ENCODE measurements at regions not wholly inside any gene's neighbourhood (a gene's known extent, or its start where the extent isn't known, plus 50 kb on each side); places are given as distances from the start of the nearest gene placed in this dataset.
A peak's percentile ranks its signal among the peaks of the same experiment; 100 is the strongest.
"Not testable (repeated sequence)": the region's sequence is repeated elsewhere in the genome, so short reads cannot be mapped to it uniquely, and the experiment has no call there.

DNA sequence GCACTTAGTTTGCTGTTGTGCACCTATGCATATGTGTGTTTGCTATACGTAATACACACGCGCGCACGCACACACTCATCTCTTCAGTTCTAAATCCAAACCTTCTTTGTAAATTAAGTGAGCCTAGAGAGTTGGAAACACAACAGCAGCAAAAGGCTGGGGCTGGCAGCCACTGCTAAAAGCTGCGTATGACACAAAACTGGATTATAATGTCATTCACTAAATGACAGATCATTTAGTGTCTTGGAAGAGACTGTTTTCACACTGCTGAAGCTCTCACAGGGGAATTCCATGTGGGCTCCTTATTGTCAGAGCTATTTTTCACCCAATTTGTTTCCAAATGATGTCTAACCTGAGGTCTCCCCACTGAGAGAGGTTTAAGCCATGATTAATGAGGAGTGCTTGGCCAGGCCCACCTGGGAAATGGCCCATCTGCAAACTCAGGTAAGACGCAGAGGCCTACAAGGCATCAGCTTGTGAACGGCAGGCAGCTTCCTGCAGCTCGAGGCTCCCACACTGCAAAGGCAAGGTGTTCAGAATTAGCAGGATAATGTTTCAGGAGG lies 94.2 kb downstream of the OLIG3 start:
- no peak for DNase-seq (ENCODE audit: low spot score)

DNA sequence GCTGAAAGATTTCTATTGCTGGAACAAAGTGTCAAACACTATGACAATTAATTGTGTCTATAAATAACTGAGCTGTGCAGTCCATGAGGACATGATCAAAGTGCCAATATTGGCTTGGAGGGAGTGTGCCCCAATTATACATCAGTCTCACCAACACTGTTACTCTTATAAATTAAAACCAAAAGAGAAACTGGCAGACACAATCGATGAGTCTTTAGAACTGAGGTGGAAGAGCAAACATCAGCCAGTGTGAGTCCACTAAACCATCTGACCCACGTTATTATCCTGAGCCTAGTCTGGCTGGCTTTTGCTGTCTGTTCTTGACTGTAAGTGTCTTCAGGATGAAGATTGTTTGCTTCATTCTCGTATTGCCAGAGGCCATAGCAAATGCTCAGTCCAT lies 98.9 kb downstream of the OLIG3 start:
- DNase-seq (ENCODE audit: low spot score): no peak

DNA sequence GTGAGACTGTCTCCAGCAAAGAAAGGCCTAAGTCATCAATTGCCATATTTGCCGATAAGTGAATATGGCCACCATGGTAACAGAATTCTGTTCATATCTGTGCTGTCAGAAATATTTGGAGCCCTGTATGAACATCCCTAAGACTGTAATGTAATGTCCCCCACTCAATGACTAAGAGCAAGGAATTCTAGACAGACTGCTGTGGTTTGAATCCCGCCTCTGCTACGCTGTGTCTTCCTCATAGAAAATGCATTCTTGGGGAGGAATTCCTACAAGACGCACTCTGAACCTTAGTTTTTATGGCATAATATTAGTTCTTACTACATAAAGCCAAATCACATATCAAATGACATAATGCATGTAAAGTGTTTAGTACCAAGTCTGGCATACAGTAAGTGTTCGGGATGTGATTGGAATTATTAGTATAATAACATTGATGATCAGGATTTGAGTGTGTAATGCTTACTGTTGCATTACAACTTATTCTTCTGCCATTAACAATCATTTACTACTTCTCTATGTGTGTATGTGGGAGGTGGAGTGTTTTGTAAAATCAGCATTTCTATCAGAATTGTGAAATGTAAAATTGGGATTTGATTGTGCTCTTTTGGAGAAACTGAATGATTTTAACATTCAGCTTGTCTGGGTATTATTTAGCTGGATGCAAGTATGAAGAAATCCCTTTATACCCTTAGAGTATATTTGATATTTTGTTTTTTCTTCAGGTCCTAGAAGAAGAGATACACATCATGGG lies 103.0 kb downstream of the OLIG3 start:
- no peak for DNase-seq (ENCODE audit: low spot score)

DNA sequence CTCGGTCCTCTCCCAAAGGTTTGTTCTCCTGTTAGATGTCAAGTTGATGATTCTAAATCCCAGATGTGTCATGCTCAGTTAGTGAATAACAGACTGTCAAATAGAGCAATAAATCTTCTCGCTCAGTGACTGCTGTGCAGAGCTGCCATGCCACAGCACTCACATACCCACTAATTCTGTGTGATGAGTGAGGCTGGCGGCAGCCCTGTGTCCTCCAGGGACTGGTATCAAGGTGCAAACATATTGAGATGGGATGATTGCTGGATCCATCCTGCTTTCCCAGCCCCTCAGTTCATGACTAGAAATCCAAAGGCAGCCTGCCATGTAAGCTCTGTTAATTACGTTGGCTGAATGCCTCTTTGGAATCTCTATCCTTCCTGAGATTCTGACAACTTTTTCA lies 103.9 kb downstream of the OLIG3 start:
- no peak for DNase-seq (ENCODE audit: low spot score)

DNA sequence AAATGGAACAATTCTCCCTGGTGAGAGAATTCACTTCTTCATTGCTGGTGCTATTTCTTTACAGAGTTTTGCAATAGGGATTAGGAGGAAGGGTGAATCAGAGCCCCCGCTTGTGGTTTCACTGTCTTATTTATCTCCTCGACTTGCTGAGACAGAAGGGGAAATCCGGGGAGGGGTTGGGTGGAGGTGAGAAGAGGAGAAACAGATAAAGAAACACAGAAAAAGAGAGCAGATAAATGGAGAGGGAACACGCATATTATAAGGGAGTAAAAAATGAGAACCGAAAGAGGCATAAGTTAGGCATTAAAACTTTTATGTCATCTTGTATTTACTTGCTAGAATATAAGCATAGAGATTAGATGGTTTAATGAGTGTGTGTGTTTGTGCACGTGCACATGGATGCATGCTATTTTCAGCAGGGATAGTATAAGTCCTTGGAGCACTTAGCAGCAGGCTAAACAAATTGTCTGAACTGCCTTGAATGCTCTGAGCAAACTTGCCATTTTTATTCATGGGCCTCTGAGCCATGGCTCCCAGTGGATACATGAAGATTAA lies 105.0 kb downstream of the OLIG3 start:
- no peak for DNase-seq (ENCODE audit: low spot score)

DNA sequence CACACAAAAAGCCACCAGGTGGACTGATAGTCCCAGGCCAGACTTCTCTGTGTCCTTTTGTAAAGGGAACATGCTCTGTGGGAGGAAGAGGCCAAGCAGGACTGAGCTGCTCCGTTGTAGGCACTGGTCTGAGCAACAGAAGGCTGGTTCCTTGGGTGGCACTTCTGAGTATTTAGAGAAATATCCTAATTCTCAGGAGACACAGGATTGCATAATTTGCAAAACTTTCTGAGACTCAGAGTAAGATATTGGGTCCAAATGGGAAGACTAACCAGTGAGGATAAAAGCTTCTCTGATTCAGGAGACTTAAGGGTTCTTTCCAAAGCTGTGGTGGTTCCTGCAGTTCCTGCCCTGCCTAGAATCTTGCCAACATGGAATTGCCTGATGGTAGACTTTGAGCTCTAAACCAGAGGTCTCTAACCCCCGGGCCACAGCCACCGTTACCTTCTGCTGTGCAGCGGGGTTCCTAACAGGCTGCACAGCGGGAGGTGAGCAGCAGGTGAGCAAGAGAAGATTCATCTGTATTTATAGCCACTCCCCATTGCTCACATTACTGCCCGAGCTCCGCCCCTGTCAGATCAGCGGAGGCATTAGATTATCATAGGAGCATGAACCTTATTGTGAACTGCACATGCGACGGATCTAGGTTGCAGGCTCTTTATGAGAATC lies 107.0 kb downstream of the OLIG3 start:
- no peak for DNase-seq (ENCODE audit: low spot score)

DNA sequence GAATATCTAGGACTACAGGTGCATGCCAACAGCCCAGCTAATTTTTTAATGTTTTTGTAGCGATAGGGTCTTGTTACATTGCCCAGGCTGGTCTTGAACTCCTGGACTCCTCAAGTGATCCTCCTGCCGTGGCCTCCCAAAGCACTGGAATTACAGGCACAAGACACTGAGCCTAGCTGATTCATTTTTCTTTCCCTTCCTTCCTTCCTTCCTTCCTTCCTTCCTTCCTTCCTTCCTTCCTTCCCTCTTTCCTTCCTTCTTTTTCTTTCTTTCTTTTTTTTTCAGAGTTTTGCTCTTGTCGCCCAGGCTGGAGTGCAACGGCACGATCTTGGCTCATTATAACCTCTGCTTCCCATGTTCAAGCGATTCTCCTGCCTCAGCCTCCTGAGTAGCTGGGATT lies 110.9 kb downstream of the OLIG3 start:
- DNase-seq (ENCODE audit: low spot score): not testable (repeated sequence)

DNA sequence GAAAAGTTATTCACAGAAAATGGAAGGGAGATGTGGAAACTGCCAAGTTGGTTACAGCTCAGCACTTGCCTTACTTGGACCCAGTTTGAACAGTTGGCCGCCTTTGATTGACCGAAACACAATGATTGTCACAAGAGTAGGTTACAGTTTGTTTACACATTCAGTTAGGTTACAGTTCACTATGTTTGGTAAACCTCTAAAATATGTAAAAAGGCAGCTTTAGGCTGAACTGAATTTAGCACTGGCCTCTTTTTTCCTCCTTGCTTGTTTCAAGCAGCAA lies 116.2 kb downstream of the OLIG3 start:
- no peak for DNase-seq (ENCODE audit: low spot score)

DNA sequence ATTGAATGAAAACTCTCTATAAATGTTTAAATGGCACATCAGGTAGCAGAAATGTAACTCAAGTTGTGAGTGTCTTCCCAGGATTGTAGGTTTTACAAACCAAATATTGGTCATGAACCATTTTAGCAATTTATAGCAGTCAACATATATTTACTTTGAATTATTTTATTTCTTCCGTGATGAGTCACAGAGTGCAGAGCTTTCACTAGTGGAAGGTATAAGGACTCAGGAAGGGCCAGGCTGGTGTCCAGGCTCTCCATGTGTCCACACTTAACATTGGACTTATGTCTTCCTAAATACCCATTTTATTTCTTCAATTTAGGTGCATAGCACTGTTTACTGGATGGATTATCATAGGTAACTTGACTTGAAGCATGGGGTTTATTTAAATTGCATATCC lies 120.9 kb downstream of the OLIG3 start:
- no peak for DNase-seq (ENCODE audit: low spot score)

DNA sequence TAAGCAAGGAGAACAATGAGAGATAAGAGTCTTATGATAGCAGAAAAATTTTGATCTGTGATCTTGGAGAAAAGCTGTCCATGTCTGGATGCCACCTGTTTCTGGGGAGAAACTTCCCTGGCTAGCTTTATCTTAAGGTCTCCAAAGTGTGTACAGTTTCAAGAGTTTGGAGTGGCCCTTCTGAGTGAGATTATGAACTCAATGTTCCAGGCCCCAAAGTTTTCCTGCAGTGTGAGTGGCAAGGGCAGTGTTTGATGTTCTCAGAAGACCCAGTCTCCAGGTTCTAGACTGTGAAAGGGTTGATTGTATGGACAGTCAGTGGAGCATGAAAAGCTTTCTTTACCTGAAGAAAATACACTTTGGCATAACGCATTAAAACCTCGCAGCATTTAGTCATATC lies 121.7 kb downstream of the OLIG3 start:
- no peak for DNase-seq (ENCODE audit: low spot score)

DNA sequence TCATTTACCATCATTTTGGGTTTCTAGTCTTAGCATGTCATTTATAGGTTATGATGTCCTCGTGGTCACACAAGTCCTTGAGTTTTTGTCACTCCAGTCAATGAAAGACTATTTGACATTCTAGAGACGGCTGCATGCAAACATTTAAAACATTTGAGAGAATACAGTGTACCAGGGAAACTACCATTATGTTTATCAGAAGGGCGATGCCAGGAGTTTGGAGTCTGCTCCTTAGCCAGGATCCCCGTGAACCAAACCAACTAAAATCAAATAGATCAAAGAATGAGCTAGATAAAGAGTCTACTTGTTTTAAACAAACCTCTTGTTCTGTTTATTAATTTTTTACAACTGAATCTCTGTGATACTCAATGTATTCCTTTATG lies 122.6 kb downstream of the OLIG3 start:
- DNase-seq (ENCODE audit: low spot score): no peak

DNA sequence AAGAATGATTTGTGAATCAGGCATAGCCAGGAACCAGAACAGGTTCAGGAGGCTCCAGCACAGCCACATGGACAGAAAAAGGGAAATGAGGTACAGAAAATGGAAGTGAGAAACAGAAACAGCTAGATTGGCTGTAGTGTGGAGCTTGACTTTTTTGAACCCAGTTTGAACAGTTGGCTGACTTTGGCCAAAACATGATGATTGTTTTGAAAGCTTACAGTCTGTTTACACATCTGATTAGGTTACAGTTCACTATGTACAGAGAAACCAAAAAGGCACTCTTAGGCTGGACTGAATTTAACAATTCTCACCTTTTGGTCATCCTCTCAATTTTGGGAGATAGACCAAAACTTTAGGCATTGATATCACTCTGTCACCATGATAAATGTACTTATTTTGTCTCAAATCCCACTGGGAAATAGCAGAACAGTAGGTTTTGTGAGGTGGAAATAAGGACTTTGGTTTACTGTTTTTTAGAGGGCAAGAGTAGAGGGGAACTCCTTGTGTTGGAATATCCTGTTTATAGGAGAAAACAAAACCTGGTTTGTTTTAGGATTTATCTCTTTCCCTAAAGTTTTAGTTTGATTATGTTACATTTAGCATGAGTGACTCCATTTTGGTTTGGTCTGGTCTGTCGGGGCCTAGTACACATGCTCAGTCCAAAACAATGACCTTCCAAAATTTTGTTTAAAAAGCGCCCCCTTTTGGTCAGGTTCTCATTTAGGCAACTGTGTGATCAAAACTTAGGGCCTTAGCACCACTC lies 123.1 kb downstream of the OLIG3 start:
- no peak for DNase-seq (ENCODE audit: low spot score)

DNA sequence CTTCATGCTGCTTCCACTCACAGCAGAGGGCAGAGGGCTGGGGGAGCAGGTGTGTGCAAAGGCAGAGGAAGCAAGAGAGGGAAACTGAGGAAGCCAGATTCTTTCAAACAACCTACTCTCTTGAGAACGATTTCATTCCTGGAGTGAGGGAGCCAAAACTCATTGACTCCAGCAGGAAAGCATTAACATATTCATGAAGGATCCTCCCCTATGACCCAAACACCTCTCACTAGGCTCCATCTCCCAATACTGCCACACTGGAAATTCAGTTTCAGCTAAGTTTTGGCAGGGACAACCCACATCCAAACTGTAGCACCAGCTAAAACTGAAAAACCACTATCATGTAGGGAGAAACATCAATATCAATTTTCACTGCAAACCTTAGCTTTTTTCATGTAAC lies 125.1 kb downstream of the OLIG3 start:
- no peak for DNase-seq (ENCODE audit: low spot score)

DNA sequence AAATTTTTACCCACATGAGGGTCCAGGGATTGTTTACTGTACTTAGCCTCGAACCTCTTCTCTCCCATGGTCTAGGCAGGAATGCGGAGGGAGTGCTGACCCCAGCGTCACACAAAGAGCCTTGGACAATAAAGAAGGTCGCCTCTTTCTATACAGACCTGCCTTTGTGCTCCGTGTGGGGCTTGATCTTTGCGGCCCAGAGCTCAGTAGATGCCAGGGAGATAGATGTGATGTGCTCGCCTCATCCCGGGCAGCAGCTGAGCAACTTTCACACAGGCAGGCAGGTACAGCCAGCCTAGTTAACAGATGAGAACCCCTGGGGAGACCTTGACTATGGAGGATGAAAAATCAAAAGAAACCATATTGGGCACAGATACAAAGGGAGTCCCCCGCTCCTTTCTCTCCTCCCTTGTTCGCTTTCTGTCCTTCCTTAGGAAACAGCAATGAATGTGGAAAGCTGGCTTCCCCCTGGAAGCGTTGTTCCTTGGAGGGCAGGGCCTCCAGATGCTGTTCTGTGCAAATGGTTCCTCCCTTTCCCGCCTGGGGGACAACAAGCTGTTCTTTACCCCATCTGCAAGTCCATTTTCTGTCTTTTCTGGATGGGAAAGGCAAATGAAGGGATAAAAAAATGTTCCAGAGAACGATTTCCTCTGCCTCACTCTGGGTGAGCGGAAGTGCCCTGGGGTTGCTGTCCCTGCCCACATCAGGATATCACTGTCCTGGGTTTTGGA lies 128.3 kb downstream of the OLIG3 start:
- no peak for DNase-seq (ENCODE audit: low spot score)

DNA sequence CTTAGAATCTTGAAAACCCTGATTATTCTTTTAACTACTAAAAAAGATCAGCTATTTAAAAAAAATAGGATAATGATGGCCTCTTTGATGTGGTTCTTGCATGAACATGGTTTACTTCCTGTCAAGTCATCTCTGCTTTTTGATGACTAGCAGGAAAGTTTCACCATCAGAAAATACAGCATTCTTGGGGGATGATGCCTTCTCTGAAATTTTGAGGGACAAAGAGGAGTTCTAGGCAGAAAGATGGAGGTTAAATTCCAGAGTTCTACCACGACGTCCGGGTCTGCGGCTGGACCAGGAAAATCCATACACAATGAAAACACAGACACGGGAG lies 130.4 kb downstream of the OLIG3 start:
- no peak for DNase-seq (ENCODE audit: low spot score)

DNA sequence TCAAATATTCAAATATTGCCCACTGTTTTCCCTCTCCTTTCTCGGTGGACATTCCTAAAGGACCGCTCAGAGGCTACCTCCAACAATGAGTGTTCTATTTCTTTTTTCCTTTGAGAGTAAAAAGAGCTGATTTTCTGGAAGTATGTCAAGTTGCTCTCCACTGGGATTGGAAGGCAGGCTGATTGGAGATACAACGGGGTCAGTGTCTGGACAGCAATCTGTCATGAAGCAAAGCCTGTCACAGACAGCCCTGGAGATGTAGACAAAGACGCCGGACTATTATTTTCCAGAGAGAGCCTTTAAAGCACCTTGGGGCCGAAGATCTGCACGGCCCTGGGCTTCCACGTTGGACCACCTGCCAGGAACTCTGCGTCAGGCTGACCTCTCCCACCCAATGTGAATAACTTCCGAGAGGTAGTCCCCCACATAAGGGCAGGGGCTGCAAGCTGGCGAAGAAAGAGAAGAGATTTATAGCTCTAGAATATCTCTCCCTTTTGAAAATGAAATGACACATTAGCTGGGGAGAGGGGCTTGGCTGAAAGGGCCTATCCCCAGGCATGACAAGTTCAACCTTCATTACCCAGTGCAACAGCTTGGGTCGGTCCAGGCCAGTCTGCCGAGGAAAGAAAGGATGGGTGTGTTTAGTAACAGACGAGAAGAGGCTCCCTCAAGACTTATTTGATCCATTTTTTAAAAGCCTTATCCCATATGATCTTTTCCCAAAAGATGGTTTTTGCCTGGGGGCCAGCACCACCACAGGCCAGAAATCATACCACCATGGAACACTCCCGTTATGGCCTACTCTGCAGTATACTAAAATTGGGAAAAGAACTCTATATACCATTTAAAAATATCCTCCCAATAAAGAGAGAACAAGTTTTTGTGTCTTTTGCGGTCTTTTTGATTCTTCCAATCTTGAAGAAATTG lies 131.1 kb downstream of the OLIG3 start:
- DNase-seq (ENCODE audit: low spot score): no peak

DNA sequence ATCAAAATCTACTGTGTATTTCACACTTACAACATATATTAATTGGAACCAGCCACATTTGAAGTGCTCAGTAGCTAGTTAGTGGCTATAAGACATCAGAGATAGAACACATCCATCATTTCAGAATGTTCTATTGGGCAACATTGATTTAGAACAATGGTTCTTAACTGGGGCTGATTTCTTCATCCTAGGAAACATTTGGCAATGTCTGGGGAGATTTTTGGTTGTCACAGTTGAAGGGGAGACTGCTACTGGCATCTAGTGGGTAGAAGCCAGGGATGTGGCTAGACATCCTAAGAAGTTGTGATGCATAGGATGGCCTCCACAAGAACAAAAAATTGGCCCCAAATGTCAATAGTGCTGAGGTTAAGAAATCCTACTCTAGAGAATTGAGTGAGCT lies 132.5 kb downstream of the OLIG3 start:
- no peak for DNase-seq (ENCODE audit: low spot score)

DNA sequence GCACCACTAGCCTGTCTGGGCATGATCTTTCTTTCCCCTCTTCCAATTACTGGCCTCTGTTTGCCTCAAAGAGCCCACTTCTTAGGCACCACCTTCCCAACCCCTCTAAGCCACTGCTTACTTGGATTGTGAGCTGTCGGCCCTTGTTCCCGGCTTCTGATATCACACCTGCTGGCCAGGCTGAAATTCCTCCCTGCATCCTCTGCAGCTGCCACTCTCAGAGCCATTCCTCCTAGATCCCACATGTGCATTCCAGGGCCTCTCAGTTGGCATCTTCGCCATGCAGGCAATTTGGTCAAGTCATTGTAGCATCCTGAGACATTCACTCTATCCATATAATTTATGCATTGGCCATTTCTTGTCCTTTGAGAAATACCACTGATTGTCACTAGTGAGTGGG lies 135.9 kb downstream of the OLIG3 start:
- DNase-seq (ENCODE audit: low spot score): peak; percentile 23

DNA sequence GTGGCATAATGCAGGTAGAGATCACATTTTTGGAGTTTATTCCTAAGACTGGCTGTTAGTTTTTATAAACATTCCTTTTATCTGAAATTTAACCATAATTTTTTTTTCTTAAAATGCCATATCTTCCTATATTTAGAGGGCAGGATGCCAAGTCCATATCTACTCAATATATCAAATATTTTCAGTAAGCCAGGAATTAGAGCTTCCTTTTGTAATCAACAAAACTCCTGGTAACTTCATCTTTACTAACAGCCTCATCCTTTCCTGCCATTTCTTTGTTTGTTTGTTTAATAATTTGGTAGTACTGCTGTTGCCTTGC lies 136.3 kb downstream of the OLIG3 start:
- DNase-seq (ENCODE audit: low spot score): no peak

DNA sequence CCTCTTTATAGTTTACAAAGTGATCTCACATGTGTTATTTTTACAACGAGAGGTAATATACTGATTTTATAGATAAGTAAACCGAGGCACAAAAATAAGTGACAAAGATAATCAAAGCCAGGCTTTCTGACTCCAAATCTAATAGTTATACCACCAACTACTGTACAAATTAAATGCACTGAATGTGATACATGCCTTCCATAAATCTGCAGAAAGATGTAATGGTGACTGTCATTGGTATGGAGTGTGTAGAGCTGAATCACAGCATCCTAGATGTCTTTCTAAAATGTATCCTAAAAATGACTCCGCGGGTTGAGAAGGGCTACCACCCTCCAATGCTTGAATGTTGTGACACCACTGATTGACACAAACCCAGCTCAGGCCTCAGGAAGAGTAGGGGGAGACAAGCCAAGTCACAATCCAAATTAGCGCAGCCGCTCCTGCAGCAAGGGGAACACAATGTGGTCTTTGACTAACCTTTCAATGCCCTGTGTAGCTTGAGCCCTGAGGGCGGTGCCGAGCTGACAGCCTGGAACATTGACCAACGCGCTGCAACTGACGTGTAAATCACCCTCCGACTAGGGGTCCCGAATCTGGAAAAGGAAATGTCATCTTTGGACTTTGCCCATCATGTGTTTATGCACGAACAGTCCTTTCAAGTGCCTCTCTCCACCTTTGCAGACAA lies 136.8 kb downstream of the OLIG3 start:
- DNase-seq (ENCODE audit: low spot score): peak; percentile 58
